ENCODE measurements at regions not wholly inside any gene's neighbourhood (a gene's known extent, or its start where the extent isn't known, plus 50 kb on each side); places are given as distances from the start of the nearest gene placed in this dataset.
A peak's percentile ranks its signal among the peaks of the same experiment; 100 is the strongest.
"Not testable (repeated sequence)": the region's sequence is repeated elsewhere in the genome, so short reads cannot be mapped to it uniquely, and the experiment has no call there.

DNA sequence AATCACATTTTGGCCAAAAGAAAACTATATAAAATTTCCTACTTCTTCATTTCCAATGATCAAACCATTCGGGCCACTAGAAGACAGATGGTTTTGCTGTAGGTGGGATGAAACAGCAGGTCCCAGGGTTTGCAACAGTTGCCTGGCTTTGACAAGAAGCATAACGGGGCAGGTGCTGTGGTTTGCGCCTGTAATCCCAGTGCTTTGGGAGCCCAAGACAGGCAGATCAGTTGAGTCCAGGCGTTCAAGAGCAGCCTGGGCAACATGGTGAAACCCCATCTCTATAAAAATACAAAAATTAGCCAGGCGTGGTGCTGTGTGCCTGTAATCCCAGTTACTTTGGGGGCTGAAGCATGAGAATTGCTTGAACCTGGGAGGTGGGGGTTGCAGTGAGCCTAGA, 81.4 kb upstream of the XPO1 start:
- no peak overlapping the region for H3K4me3 ChIP-seq
- H3K9me3 ChIP-seq = no peaks in the 10 kb centered on the region
- DNase-seq = no peak
- H3K27me3 ChIP-seq = no peaks in the 10 kb centered on the region
- H3K36me3 ChIP-seq = no peaks in the 10 kb centered on the region

DNA sequence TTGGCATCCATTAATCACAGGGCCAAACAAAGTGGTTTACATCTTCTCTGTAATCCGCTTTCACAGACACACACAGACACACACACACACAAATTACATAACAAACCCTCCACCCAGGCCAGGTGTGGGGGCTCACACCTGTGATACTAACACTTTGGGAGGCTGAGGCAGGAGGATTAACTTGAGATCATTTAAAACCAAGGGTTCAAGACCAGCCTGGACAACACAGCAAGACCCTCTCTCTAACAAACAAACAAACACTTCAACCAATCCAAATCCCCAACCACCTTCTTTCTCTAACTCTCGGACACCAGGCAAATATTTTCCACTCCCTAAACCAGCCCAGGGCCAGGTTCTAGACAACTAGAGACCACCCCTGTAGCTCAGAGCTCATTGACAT, 79.5 kb upstream of the XPO1 start:
- DNase-seq = no peak
- Histone ChIP-seq H3K9me3 (no peaks in the 10 kb centered on the region), H3K4me3 (no peak overlapping the region), H3K27me3 (no peaks in the 10 kb centered on the region), H3K36me3 (no peaks in the 10 kb centered on the region)

GRCh38 chr2:61605245-61605644, 67.1 kb upstream of the XPO1 start:
- Histone ChIP-seq H3K9me3 (no peaks in the 10 kb centered on the region), H3K4me3 (no peak overlapping the region), H3K36me3 (no peaks in the 10 kb centered on the region), H3K27me3 (no peaks in the 10 kb centered on the region)
- DNase-seq = no peak

DNA sequence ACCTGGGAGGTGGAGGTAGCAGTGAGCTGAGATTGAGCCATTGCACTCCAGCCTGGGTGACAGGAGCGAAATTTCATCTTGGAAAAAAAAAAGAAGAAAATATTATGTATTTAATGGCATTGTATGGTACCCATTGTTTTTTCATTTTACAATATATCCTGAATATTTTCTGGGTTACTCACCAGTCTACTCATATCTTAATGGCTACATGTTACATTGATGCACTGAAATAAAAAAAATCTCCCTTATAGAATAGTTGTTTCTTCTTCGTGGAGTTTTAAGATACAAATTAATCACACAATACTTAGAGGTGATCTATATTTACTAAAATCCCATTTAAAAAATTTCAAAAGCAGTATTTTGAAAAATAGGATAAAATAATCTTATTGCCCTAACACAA, 66.3 kb upstream of the XPO1 start:
- no peak overlapping the region for H3K4me3 ChIP-seq
- no peaks in the 10 kb centered on the region for H3K9me3 ChIP-seq
- no peaks in the 10 kb centered on the region for H3K36me3 ChIP-seq
- no peak for DNase-seq
- no peaks in the 10 kb centered on the region for H3K27me3 ChIP-seq

- DNase-seq = peak; percentile 33
- H3K27me3 ChIP-seq, H3K9me3 ChIP-seq, H3K4me3 ChIP-seq, H3K36me3 ChIP-seq: not testable (repeated sequence)
Observed at GRCh38 chr2:61598515-61599156, 60.5 kb upstream of the XPO1 start.

DNA sequence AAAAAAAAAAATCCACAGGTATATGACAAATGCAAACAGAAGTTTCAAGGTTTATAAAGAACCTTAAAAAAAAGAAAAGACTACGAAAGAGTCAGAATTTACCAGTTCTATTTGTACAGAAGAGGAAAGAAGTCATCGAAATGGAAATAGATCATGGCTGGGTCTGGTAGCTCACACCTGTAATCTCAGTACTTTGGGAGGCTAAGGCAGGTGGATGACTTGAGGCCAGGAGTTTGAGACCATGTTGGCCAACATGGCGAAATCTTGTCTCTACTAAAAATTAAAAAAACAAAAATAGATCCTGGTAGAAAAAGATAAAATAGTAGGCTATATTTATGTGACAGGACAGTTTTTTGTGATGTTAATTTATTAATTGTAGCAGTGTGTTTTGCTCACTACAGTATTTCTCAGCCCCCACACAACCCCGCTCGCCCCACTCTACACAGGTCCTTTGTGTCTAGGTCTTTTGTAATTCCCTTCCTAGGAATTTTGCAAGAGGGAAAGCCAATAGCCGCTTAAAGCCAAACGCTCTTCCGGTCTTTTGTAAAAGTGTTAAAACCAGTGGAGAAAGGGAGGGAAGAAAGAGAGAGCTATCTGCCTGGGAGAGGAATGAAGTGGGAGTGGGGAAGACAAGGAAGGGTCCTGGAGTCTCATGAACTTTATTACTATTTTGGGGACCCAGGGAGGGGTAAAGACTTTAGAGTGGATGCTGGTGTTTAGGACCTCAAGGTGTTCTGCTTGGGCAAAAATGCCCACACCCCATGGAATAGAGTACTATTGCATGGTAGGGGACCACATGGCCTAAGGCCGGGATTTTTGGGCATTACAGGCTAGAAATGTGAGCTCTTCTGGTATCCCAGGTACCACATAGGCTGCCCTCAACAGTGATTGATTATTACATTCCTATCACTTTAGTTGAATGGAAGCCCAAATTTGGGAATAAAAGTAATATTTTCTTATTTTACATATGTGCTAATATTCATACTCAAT, 59.4 kb upstream of the XPO1 start:
- H3K9me3 ChIP-seq = no peaks in the 10 kb centered on the region
- H3K27me3 ChIP-seq = no peaks in the 10 kb centered on the region
- DNase-seq = no peak
- H3K36me3 ChIP-seq = no peaks in the 10 kb centered on the region
- no peak overlapping the region for H3K4me3 ChIP-seq

- DNase-seq = not testable (repeated sequence)
Observed at GRCh38 chr2:61594201-61594600, 56.0 kb upstream of the XPO1 start.

DNA sequence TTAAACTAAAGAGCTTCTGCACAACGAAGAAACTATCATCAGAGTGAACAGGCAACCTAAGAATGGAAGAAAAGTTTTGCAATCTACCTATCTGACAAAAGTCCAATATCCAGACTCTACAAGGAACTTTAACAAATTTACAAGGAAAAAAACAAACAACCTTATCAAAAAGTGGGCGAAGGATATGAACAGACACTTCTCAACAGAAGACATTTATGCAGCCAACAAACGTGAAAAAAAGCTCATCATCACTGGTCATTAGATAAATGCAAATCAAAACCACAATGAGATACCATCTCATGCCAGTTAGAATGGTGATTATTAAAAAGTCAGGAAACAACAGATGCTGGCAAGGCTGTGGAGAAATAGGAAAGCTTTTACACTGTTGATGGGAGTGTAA, 55.5 kb upstream of the XPO1 start:
- H3K4me3 ChIP-seq, H3K9me3 ChIP-seq, H3K27me3 ChIP-seq, H3K36me3 ChIP-seq, DNase-seq: not testable (repeated sequence)

More at GRCh38 chr2:61594201-61594600, 56.0 kb upstream of the XPO1 start:
- H3K4me3 ChIP-seq, H3K27me3 ChIP-seq, H3K36me3 ChIP-seq, H3K9me3 ChIP-seq: not testable (repeated sequence)

GRCh38 chr2:61590214-61590613, 52.1 kb upstream of the XPO1 start:
- no peaks in the 10 kb centered on the region for H3K27me3 ChIP-seq
- DNase-seq = no peak
- H3K9me3 ChIP-seq = no peaks in the 10 kb centered on the region
- no peaks in the 10 kb centered on the region for H3K36me3 ChIP-seq
- H3K4me3 ChIP-seq = no peak overlapping the region

DNA sequence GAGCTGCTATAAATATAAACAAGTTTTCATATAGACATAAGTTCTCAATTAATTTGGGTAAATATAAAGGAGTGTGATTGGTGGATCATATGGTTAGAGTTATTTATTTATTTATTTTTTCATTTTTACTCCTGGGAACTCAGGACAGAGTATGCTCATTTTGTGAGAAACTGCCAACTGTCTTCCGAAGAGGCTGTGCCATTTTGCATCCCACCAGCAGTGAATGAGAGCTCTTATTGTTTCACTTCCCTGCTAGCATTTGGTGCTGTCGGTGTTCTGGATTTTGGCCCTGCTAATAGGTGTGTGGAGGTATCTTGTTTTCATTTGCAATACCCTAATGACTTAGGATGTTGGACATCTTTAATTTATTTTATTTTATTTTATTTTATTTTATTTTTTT, 50.4 kb upstream of the XPO1 start:
- no peaks in the 10 kb centered on the region for H3K27me3 ChIP-seq
- DNase-seq = no peak
- H3K9me3 ChIP-seq = no peaks in the 10 kb centered on the region
- H3K4me3 ChIP-seq = no peak overlapping the region
- H3K36me3 ChIP-seq = no peaks in the 10 kb centered on the region
